H1 (cell line): ENCODE measurements at regions not wholly inside any gene's neighbourhood (a gene's known extent, or its start where the extent isn't known, plus 50 kb on each side); places are given as distances from the start of the nearest gene placed in this dataset.

Source experiments
- CTCF ChIA-PET: fragments of 300-600 bp; sonication (Branson Sonifier 250); formaldehyde crosslinking; loops from one replicate; lab custom pipeline; 2021; ENCODE audit not compliant: partially characterized antibody; lab: Charles Lee
- POLR2A ChIA-PET: fragments of 300-600 bp; sonication (Branson Sonifier 250); formaldehyde crosslinking; loops from one replicate; lab custom pipeline; 2021; ENCODE audit warnings: inconsistent platforms; ENCODE audit not compliant: partially characterized antibody; lab: Charles Lee
- DNase-seq, 2 experiments: peaks; one replicate each; pipeline versions ENCODE4 v3.0.0 to v3.0.0-alpha.2; 2010 to 2022; ENCODE audit warnings: low spot score in 2 of 2, low read depth in 1 of 2, mixed read lengths in 1 of 2
- FAIRE-seq: peaks from 2 replicates; lab custom pipeline; 2011; peaks lifted over from hg19 to GRCh38; lab: Jason Lieb, UNC
- H2AFZ ChIP-seq: 2 replicates; pipeline ENCODE4 v1.8.1; 2012; ENCODE audit warnings: low read length, inconsistent platforms
- H2AK5ac ChIP-seq: 2 replicates; pipeline ENCODE4 v1.6.1; 2013; ENCODE audit warnings: low read depth, low read length
- H2BK120ac ChIP-seq: replicated peaks from 2 replicates; pipeline ENCODE3; 2013; ENCODE audit warnings: low read depth, low read length, inconsistent platforms
- H2BK12ac ChIP-seq: 2 replicates; pipeline ENCODE4 v1.6.1; 2013; ENCODE audit warnings: low read depth, low read length
- H2BK15ac ChIP-seq: 2 replicates; pipeline ENCODE4 v1.6.1; 2013; ENCODE audit warnings: low read length
- H2BK20ac ChIP-seq: 2 replicates; pipeline ENCODE4 v1.6.1; 2013; ENCODE audit warnings: low read length
- H2BK5ac ChIP-seq: 2 replicates; pipeline ENCODE4 v1.6.1; 2013; ENCODE audit warnings: low read depth, low read length
- H3K14ac ChIP-seq: 2 replicates; pipeline ENCODE4 v1.6.1; 2013; ENCODE audit warnings: inconsistent platforms; ENCODE audit not compliant: insufficient read length
- H3K18ac ChIP-seq: 2 replicates; pipeline ENCODE4 v1.6.1; 2013; ENCODE audit warnings: low read length; ENCODE audit errors: extremely low read depth
- H3K23ac ChIP-seq: 2 replicates; pipeline ENCODE4 v1.6.1; 2013; ENCODE audit warnings: inconsistent platforms; ENCODE audit not compliant: insufficient read length
- H3K23me2 ChIP-seq: 2 replicates; pipeline ENCODE4 v1.6.1; 2013; ENCODE audit warnings: low read depth, low read length
- H3K27ac ChIP-seq: 2 replicates; pipeline ENCODE4 v1.6.1; 2011; ENCODE audit warnings: low read depth, low read length, inconsistent platforms
- H3K27me3 ChIP-seq, 4 experiments: replicated peaks in 1 of 4; 1 replicate in 1 of 4; 2 replicates in 3 of 4; pipeline versions ENCODE4 v1.6.1 to v1.8.1; 2011 to 2013; ENCODE audit warnings: low read length in 3 of 4, mild to moderate bottlenecking in 3 of 4, inconsistent platforms in 2 of 4, mixed read lengths in 2 of 4, moderate library complexity in 1 of 4; ENCODE audit not compliant: control insufficient read depth in 3 of 4, insufficient read depth in 3 of 4; ENCODE audit errors: extremely low read depth in 1 of 4
- H3K36me3 ChIP-seq, 4 experiments: 2 replicates each; pipeline versions ENCODE4 v1.6.1 to v1.8.1; 2011 to 2013; ENCODE audit warnings: mild to moderate bottlenecking in 4 of 4, low read length in 3 of 4, moderate library complexity in 2 of 4, control low read depth in 1 of 4, inconsistent platforms in 1 of 4; ENCODE audit not compliant: insufficient read depth in 4 of 4, control insufficient read depth in 2 of 4
- H3K4ac ChIP-seq: replicated peaks from 2 replicates; pipeline ENCODE3; 2013; ENCODE audit warnings: low read length, low read depth, mixed read lengths, inconsistent platforms; ENCODE audit not compliant: insufficient read length
- H3K4me1 ChIP-seq, 4 experiments: replicated peaks in 1 of 4; 1 replicate in 1 of 4; 2 replicates in 3 of 4; pipeline versions ENCODE4 v1.6.1 to v1.8.1; 2011 to 2013; ENCODE audit warnings: low read length in 3 of 4, inconsistent platforms in 2 of 4, mixed read lengths in 1 of 4; ENCODE audit not compliant: insufficient read depth in 4 of 4, control insufficient read depth in 3 of 4
- H3K4me2 ChIP-seq, 2 experiments: 2 replicates each; pipeline versions ENCODE4 v1.6.1 to v1.8.1; 2011 to 2013; ENCODE audit warnings: low read depth in 2 of 2, low read length in 2 of 2, control low read depth in 1 of 2, inconsistent platforms in 1 of 2, mild to moderate bottlenecking in 1 of 2; ENCODE audit not compliant: insufficient read depth in 1 of 2
- H3K4me3 ChIP-seq, 4 experiments: fragments of 200-600, 300-600 bp in 1 of 4; sonication (generic), shearing (Covaris generic), sonication (Bioruptor Twin) in 1 of 4; 2 replicates each; pipeline versions ENCODE4 v1.5.1 to v1.8.1; 2011 to 2016; ENCODE audit warnings: low read length in 4 of 4, low read depth in 3 of 4, control low read depth in 2 of 4, inconsistent platforms in 2 of 4, mild to moderate bottlenecking in 2 of 4, mixed read lengths in 1 of 4, moderate library complexity in 1 of 4; ENCODE audit not compliant: insufficient read depth in 2 of 4; ENCODE audit errors: extremely low read depth in 1 of 4
- H3K56ac ChIP-seq: replicated peaks from 2 replicates; pipeline ENCODE3; 2013; ENCODE audit warnings: low read depth, mild to moderate bottlenecking, mixed read lengths, low read length, inconsistent platforms; ENCODE audit not compliant: insufficient read length
- H3K79me1 ChIP-seq: 2 replicates; pipeline ENCODE4 v1.6.1; 2013; ENCODE audit warnings: low read depth, low read length, control low read depth
- H3K79me2 ChIP-seq, 2 experiments: 2 replicates each; pipeline versions ENCODE4 v1.6.1 to v1.8.1; 2012 to 2013; ENCODE audit warnings: low read length in 2 of 2, mild to moderate bottlenecking in 2 of 2, inconsistent platforms in 1 of 2; ENCODE audit not compliant: insufficient read depth in 2 of 2, control insufficient read depth in 1 of 2
- H3K9ac ChIP-seq, 4 experiments: replicated peaks in 1 of 4; 1 replicate in 1 of 4; 2 replicates in 3 of 4; pipeline versions ENCODE4 v1.6.1 to v1.8.1; 2011 to 2013; ENCODE audit warnings: low read depth in 3 of 4, low read length in 3 of 4, control low read depth in 2 of 4, mild to moderate bottlenecking in 2 of 4, moderate library complexity in 2 of 4, inconsistent platforms in 1 of 4; ENCODE audit errors: extremely low read depth in 1 of 4
- H3K9me3 ChIP-seq, 2 experiments: 2 replicates each; pipeline versions ENCODE4 v1.6.1 to v1.8.1; 2012 to 2013; ENCODE audit warnings: mild to moderate bottlenecking in 2 of 2, moderate library complexity in 2 of 2, control low read depth in 1 of 2, inconsistent platforms in 1 of 2, low read depth in 1 of 2, low read length in 1 of 2, mixed read lengths in 1 of 2; ENCODE audit not compliant: insufficient read depth in 2 of 2
- H4K20me1 ChIP-seq, 2 experiments: replicated peaks in 1 of 2; 2 replicates each; pipeline versions ENCODE3 to v1.8.1; 2011 to 2013; ENCODE audit warnings: inconsistent platforms in 2 of 2, low read length in 2 of 2, mild to moderate bottlenecking in 1 of 2; ENCODE audit not compliant: insufficient read depth in 2 of 2, control insufficient read depth in 1 of 2
- H4K5ac ChIP-seq: 2 replicates; pipeline ENCODE4 v1.6.1; 2013; ENCODE audit warnings: low read length, low read depth, mixed read lengths, inconsistent platforms; ENCODE audit not compliant: insufficient read length
- H4K8ac ChIP-seq: 2 replicates; pipeline ENCODE4 v1.8.0; 2013; ENCODE audit warnings: mild to moderate bottlenecking, moderate library complexity, low read length, inconsistent platforms; ENCODE audit not compliant: insufficient read depth; ENCODE audit errors: extremely low read depth
- H4K91ac ChIP-seq: replicated peaks from 2 replicates; pipeline ENCODE3; 2013; ENCODE audit warnings: low read length, mixed read lengths, inconsistent platforms; ENCODE audit not compliant: insufficient read length
- ZNF274 ChIP-seq: IDR thresholded peaks from 2 replicates; pipeline ENCODE4 v1.7.0; 2012; ENCODE audit warnings: low read length, borderline replicate concordance; ENCODE audit errors: extremely low read depth
- WGBS, 2 experiments: shearing (Covaris generic) in 1 of 2; methylation state at CpG; one replicate each; pipeline versions ENCODE4 v1.1.6 to v1.1.7; 2013 to 2015; ENCODE audit warnings: low lambda C conversion rate in 2 of 2, mixed read lengths in 2 of 2, inconsistent platforms in 1 of 2, low coverage in 1 of 2, missing lambda C conversion rate in 1 of 2; ENCODE audit not compliant: insufficient replicate concordance in 2 of 2, insufficient coverage in 1 of 2, insufficient read length in 1 of 2; ENCODE audit errors: extremely low coverage in 1 of 2, missing lambda C conversion rate in 1 of 2; 5-methylcytosine and 5-hydroxymethylcytosine counted together
- TF ChIP-seq, protein P1 (sequence below), 3 experiments: IDR thresholded peaks; 1 replicate in 2 of 3; 2 replicates in 1 of 3; pipeline versions ENCODE4 v1.5.1 to v1.6.1; 2011; ENCODE audit warnings: low read length in 3 of 3, mild to moderate bottlenecking in 3 of 3, inconsistent platforms in 2 of 3, low read depth in 1 of 3, moderate library complexity in 1 of 3; ENCODE audit not compliant: insufficient read depth in 1 of 3; ENCODE audit errors: control extremely low read depth in 1 of 3

- Histone ChIP-seq H3K23me2 (no peaks in the 10 kb centered on the region), H3K4me3 (no peak overlapping the region), H2AFZ (no peak overlapping the region), H3K23ac (no peak overlapping the region), H3K79me1 (no peaks in the 10 kb centered on the region), H2BK5ac (no peak overlapping the region), H4K20me1 (no peaks in the 10 kb centered on the region), H3K56ac (no peak overlapping the region), H4K8ac (no peak overlapping the region), H2AK5ac (no peak overlapping the region), H3K79me2 (no peaks in the 10 kb centered on the region), H4K5ac (no peak overlapping the region), H2BK20ac (no peak overlapping the region), H2BK15ac (no peak overlapping the region), H3K27ac (no peak overlapping the region), H3K27me3 (peaks cover 0 to 1% (median 0%) of the 10 kb centered on the region in 4 experiments; a peak in 1 of 7 replicates), H2BK12ac (no peak overlapping the region), H3K4ac (no peak overlapping the region), H3K9me3 (0 out of 4 replicates have a peak, but pooled peaks cover 0 to 2% of the 10 kb centered on the region in 2 experiments), H3K9ac (no peak overlapping the region), H3K4me1 (no peaks in the 10 kb centered on the region), H3K4me2 (no peak overlapping the region), H2BK120ac (no peak overlapping the region), H3K14ac (no peak overlapping the region), H3K18ac (no peak overlapping the region), H3K36me3 (no peaks in the 10 kb centered on the region), H4K91ac (no peak overlapping the region)
- TF ChIP-seq ZNF274, result no peak
- TF ChIP-seq, protein P1, sequence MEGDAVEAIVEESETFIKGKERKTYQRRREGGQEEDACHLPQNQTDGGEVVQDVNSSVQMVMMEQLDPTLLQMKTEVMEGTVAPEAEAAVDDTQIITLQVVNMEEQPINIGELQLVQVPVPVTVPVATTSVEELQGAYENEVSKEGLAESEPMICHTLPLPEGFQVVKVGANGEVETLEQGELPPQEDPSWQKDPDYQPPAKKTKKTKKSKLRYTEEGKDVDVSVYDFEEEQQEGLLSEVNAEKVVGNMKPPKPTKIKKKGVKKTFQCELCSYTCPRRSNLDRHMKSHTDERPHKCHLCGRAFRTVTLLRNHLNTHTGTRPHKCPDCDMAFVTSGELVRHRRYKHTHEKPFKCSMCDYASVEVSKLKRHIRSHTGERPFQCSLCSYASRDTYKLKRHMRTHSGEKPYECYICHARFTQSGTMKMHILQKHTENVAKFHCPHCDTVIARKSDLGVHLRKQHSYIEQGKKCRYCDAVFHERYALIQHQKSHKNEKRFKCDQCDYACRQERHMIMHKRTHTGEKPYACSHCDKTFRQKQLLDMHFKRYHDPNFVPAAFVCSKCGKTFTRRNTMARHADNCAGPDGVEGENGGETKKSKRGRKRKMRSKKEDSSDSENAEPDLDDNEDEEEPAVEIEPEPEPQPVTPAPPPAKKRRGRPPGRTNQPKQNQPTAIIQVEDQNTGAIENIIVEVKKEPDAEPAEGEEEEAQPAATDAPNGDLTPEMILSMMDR (IDR thresholded peaks at IDR 0.05; ENCODE audit: control extremely low read depth in 1 of 3, insufficient read depth in 1 of 3, low read depth in 1 of 3, low read length in 3 of 3), result no peak
- POLR2A ChIA-PET, result no interaction called here
- FAIRE-seq (no peak), DNase-seq (no peak)
- WGBS, 2 experiments, result 86% methylated on average over 1 of the region's 1 CpG; no CpG with 5 or more reads in 1 of the 2 experiments
- CTCF ChIA-PET, result no interaction called here
Observed at GRCh38 chr3:145251311-145251710, 909.7 kb downstream of the PLOD2 start.
